K562 (cell line): ENCODE measurements at regions not wholly inside any gene's neighbourhood (a gene's known extent, or its start where the extent isn't known, plus 50 kb on each side); places are given as distances from the start of the nearest gene placed in this dataset.

ENCODE experiments used
- ATAC-seq: fragments of 200-7000 bp; cut with Tn5 transposase; 3 replicates; pipeline ENCODE4 v1.9.1; 2020; ENCODE audit warnings: moderate library complexity
- BruUV-seq: library from RNA; stranded (reverse); fragments of 400-500 nt; replicated peaks from 2 replicates; lab custom pipeline; 2021; lab: Mats Ljungman, UMichigan
- CTCF ChIA-PET: fragments of 300-600 bp; formaldehyde crosslinking; extraction: SDS; loops from one replicate; lab custom pipeline; 2021; ENCODE audit warnings: low intra/inter-chr PET ratio; lab: Yijun Ruan, JAX
- POLR2A ChIA-PET: fragments of 300-600, 350-650 bp; sonication (Branson Sonifier 250); formaldehyde crosslinking; extraction: SDS; loops from one replicate; lab custom pipeline; 2021; ENCODE audit warnings: antibody characterized with exemption, inconsistent platforms; lab: Yijun Ruan, JAX
- DNase-seq, 4 experiments: peaks; one replicate each; pipeline versions ENCODE4 v3.0.0 to v3.0.0-alpha.2; 2011 to 2018; ENCODE audit warnings: low spot score in 3 of 4, mixed read lengths in 3 of 4; ENCODE audit errors: extremely low read depth in 1 of 4
- FAIRE-seq: peaks from 2 replicates; lab custom pipeline; 2011; peaks lifted over from hg19 to GRCh38; lab: Jason Lieb, UNC
- H2AFZ ChIP-seq: 2 replicates; pipeline ENCODE4 v1.6.0; 2011; ENCODE audit warnings: low read depth, low read length, control low read depth, inconsistent platforms
- H3K27ac ChIP-seq: fragments of 200-600 bp; 3 replicates; pipeline ENCODE4 v1.8.0; 2011; ENCODE audit warnings: low read depth, mild to moderate bottlenecking, control low read depth, inconsistent platforms, low read length, moderate library complexity, mixed read lengths; ENCODE audit errors: extremely low read depth
- H3K27me3 ChIP-seq, 2 experiments: fragments of 300-600 bp in 1 of 2; 2 replicates in 1 of 2; 3 replicates in 1 of 2; pipeline versions ENCODE4 v1.6.0 to v1.8.0; 2011; ENCODE audit warnings: inconsistent platforms in 2 of 2, low read length in 2 of 2, mild to moderate bottlenecking in 1 of 2, mixed read lengths in 1 of 2, moderate library complexity in 1 of 2; ENCODE audit not compliant: control insufficient read depth in 2 of 2, insufficient read depth in 2 of 2
- H3K36me3 ChIP-seq: fragments of 300-600 bp; 3 replicates; pipeline ENCODE4 v1.8.0; 2011; ENCODE audit warnings: mild to moderate bottlenecking, low read length, inconsistent platforms; ENCODE audit not compliant: control insufficient read depth, insufficient read depth
- H3K4me1 ChIP-seq, 2 experiments: fragments of 200-600 bp in 1 of 2; replicated peaks in 1 of 2; 2 replicates in 1 of 2; 3 replicates in 1 of 2; pipeline versions ENCODE4 v1.5.1 to v1.8.0; 2011; ENCODE audit warnings: inconsistent platforms in 2 of 2, low read length in 2 of 2, mild to moderate bottlenecking in 1 of 2, mixed read lengths in 1 of 2, moderate library complexity in 1 of 2; ENCODE audit not compliant: control insufficient read depth in 2 of 2, insufficient read depth in 2 of 2
- H3K4me2 ChIP-seq: 2 replicates; pipeline ENCODE4 v1.6.1; 2011; ENCODE audit warnings: low read length, control low read depth, inconsistent platforms, mixed read lengths; ENCODE audit not compliant: insufficient read depth
- H3K4me3 ChIP-seq: fragments of 200-600 bp; sonication (generic), shearing (Covaris generic); 2 replicates; pipeline ENCODE4 v1.5.1; 2016; ENCODE audit warnings: control low read depth, inconsistent platforms
- H3K79me2 ChIP-seq: fragments of 200-600 bp; 3 replicates; pipeline ENCODE4 v1.8.0; 2011; ENCODE audit warnings: low read length, inconsistent platforms; ENCODE audit not compliant: control insufficient read depth, insufficient read depth
- H3K9ac ChIP-seq, 2 experiments: 2 replicates each; pipeline versions ENCODE4 v1.6.0 to v1.6.1; 2011; ENCODE audit warnings: low read depth in 2 of 2, low read length in 2 of 2, control low read depth in 1 of 2, inconsistent platforms in 1 of 2, mild to moderate bottlenecking in 1 of 2, mixed read lengths in 1 of 2; ENCODE audit not compliant: insufficient read depth in 1 of 2
- H3K9me1 ChIP-seq: one replicate; pipeline ENCODE4 v1.6.0; 2011; ENCODE audit warnings: inconsistent platforms, mild to moderate bottlenecking, low read length, moderate library complexity; ENCODE audit not compliant: control insufficient read depth, insufficient read depth
- H3K9me3 ChIP-seq: replicated peaks from 2 replicates; pipeline ENCODE4 v1.5.1; 2011; ENCODE audit warnings: low read depth, low read length, inconsistent platforms; ENCODE audit not compliant: control insufficient read depth, insufficient read depth
- H4K20me1 ChIP-seq: replicated peaks from 2 replicates; pipeline ENCODE4 v1.6.1; 2011; ENCODE audit warnings: low read length, inconsistent platforms, mixed read lengths; ENCODE audit not compliant: control insufficient read depth, insufficient read depth
- BDP1 ChIP-seq: IDR thresholded peaks from 3 replicates; pipeline ENCODE4 v1.6.1; 2011; ENCODE audit not compliant: insufficient read length, insufficient read depth
- CREB3 ChIP-seq: fragments of 450-650 bp; conservative IDR thresholded peaks from 2 replicates; pipeline ENCODE4 v1.6.1; 2016; ENCODE audit warnings: missing genetic modification characterization, low read depth, mild to moderate bottlenecking, missing compliant biosample characterization, moderate library complexity
- FOXA1 ChIP-seq: fragments of 450-650 bp; IDR thresholded peaks from 2 replicates; pipeline ENCODE4 v1.6.1; 2016; ENCODE audit warnings: mild to moderate bottlenecking, borderline replicate concordance
- GTF2E2 ChIP-seq: fragments of 200-800 bp; sonication (Bioruptor generic); IDR thresholded peaks from 2 replicates; pipeline ENCODE4 v1.6.1; 2016; ENCODE audit warnings: missing genetic modification characterization, missing compliant biosample characterization
- HEY1 ChIP-seq: fragments of 250-450 bp; sonication (Bioruptor Pico); IDR thresholded peaks from 2 replicates; pipeline ENCODE4 v1.5.0; 2020; ENCODE audit warnings: mild to moderate bottlenecking, moderate library complexity, borderline replicate concordance
- IRF1 ChIP-seq: sonication (generic); formaldehyde crosslinking; IDR thresholded peaks from 2 replicates; pipeline ENCODE4 v1.8.0; 2022; ENCODE audit warnings: missing genetic modification reagents, mild to moderate bottlenecking, borderline replicate concordance
- MBD2 ChIP-seq: sonication (generic); IDR thresholded peaks from 2 replicates; pipeline ENCODE4 v1.6.1; 2016; ENCODE audit warnings: low read depth, borderline replicate concordance
- MECOM ChIP-seq: fragments of 250-450 bp; sonication (Bioruptor Pico); IDR thresholded peaks from 2 replicates; pipeline ENCODE4 v1.8.0; 2022; ENCODE audit warnings: inconsistent platforms
- NFIX ChIP-seq: fragments of 250-450 bp; sonication (Bioruptor Pico); IDR thresholded peaks from 2 replicates; pipeline ENCODE4 v1.4.0; 2020; ENCODE audit warnings: low read depth, mild to moderate bottlenecking, moderate library complexity
- RNF2 ChIP-seq: sonication (generic); IDR thresholded peaks from 2 replicates; pipeline ENCODE4 v1.6.1; 2016
- ZBTB17 ChIP-seq: fragments of 450-650 bp; formaldehyde crosslinking; IDR thresholded peaks from 2 replicates; pipeline ENCODE4 v1.4.0; 2020; ENCODE audit warnings: mild to moderate bottlenecking
- ZNF277 ChIP-seq: fragments of 250-450 bp; sonication (Bioruptor Pico); IDR thresholded peaks from 2 replicates; pipeline ENCODE4 v1.8.0; 2022; ENCODE audit warnings: inconsistent platforms, mild to moderate bottlenecking, moderate library complexity, borderline replicate concordance
- WGBS: fragments of 100-300 bp; shearing (Covaris generic); methylation state at CpG from one replicate; pipeline ENCODE4 v1.1.6; 2016; ENCODE audit warnings: low coverage, mixed read lengths; ENCODE audit not compliant: insufficient coverage; ENCODE audit errors: missing lambda C conversion rate; 5-methylcytosine and 5-hydroxymethylcytosine counted together
- in situ Hi-C: fragments of 300-500 bp; cut with MboI; formaldehyde crosslinking; loops from 4 replicates; pipeline ENCODE4 v1.15.0; 2018; ENCODE audit warnings: inconsistent platforms, mixed read lengths
- intact Hi-C: fragments of 100-400 bp; cut with micrococcal nuclease; formaldehyde crosslinking; loops from 2 replicates; pipeline ENCODE4 v1.14.2; 2022
- TF ChIP-seq, protein P1 (sequence below): fragments of 250-450 bp; sonication (Bioruptor Pico); IDR thresholded peaks from 2 replicates; pipeline ENCODE4 v1.8.0; 2021; ENCODE audit warnings: borderline replicate concordance, mild to moderate bottlenecking, moderate library complexity; ENCODE audit not compliant: poor library complexity, severe bottlenecking
- TF ChIP-seq, protein P2 (sequence below): fragments of 450-650 bp; IDR thresholded peaks from 2 replicates; pipeline ENCODE4 v1.6.1; 2016; ENCODE audit warnings: missing biosample characterization, missing genetic modification characterization
- TF ChIP-seq, protein P3 (sequence below): sonication (generic); formaldehyde crosslinking; IDR thresholded peaks from 2 replicates; pipeline ENCODE4 v1.8.1; 2023; ENCODE audit warnings: mild to moderate bottlenecking, missing genetic modification reagents, moderate library complexity

DNA sequence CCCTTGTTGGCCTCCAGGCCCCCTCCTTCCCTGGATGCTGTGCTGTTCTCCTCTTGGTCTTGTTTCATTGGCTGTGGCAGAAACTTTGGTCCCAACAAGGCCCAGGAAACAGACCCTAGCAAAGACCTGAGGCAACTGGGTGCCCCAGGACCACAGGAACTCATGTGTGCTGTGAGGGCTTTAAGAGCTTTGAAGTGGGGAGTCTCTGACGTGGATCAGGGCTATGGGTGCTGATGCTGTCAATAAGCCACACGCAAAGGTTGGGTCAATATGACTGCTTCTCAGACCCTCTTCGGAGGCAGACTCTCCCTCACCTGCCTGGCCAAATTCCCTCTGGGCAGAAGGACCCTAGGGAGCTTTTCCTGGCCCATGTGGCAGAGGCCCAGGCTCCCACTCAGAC lies 91.5 kb upstream of the MLN start (continued):
- TF ChIP-seq ZBTB17 (CRISPR knock-in tag) = no peak
- TF ChIP-seq, protein P1, sequence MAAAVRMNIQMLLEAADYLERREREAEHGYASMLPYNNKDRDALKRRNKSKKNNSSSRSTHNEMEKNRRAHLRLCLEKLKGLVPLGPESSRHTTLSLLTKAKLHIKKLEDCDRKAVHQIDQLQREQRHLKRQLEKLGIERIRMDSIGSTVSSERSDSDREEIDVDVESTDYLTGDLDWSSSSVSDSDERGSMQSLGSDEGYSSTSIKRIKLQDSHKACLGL (CRISPR knock-in tag) = no peak
- TF ChIP-seq MBD2 = no peak
- no peak for TF ChIP-seq HEY1 (CRISPR knock-in tag)

GRCh38 chr6:33894438-33894837 lies 90.6 kb upstream of the MLN start:
- no peak overlapping the region for H3K27ac ChIP-seq
- CTCF ChIA-PET = no interaction called here
- no peaks in the 10 kb centered on the region for H3K9me3 ChIP-seq
- H3K79me2 ChIP-seq = no peaks in the 10 kb centered on the region
- DNase-seq = no peak
- H3K9ac ChIP-seq = no peak overlapping the region
- ATAC-seq = no peak
- 0% methylated on average over 2 of the region's 2 CpGs for WGBS
- H3K36me3 ChIP-seq = no peaks in the 10 kb centered on the region
- FAIRE-seq = no peak
- H3K4me1 ChIP-seq = peaks cover 2 to 11% of the 10 kb centered on the region in 2 experiments; a peak in 4 of 5 replicates
- H3K9me1 ChIP-seq = no peaks in the 10 kb centered on the region
- POLR2A ChIA-PET = interaction anchor here (0.6 to 2.1 kb wide), 4 partner anchors 16 to 33 kb away, joined by 3 to 7 read pairs (median 4); no protein-coding TSS in a partner anchor
- in situ Hi-C loops = no loop called here
- BruUV-seq = no TSS peak
- H2AFZ ChIP-seq = no peak overlapping the region
- peaks cover 36 to 62% of the 10 kb centered on the region in 2 experiments for H3K27me3 ChIP-seq
- H4K20me1 ChIP-seq = no peaks in the 10 kb centered on the region
- no peak overlapping the region for H3K4me3 ChIP-seq
- no peak overlapping the region for H3K4me2 ChIP-seq
- intact Hi-C loops = no loop called here
- TF ChIP-seq, protein P2, sequence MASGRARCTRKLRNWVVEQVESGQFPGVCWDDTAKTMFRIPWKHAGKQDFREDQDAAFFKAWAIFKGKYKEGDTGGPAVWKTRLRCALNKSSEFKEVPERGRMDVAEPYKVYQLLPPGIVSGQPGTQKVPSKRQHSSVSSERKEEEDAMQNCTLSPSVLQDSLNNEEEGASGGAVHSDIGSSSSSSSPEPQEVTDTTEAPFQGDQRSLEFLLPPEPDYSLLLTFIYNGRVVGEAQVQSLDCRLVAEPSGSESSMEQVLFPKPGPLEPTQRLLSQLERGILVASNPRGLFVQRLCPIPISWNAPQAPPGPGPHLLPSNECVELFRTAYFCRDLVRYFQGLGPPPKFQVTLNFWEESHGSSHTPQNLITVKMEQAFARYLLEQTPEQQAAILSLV = no peak
- TF ChIP-seq ZNF277 (CRISPR knock-in tag) (no peak), RNF2 (no peak), CREB3 (tag) (no peak), NFIX (no peak), BDP1 (no peak), GTF2E2 (tag) (no peak), FOXA1 (no peak), IRF1 (no peak), MECOM (CRISPR knock-in tag) (no peak)
- TF ChIP-seq, protein P3, sequence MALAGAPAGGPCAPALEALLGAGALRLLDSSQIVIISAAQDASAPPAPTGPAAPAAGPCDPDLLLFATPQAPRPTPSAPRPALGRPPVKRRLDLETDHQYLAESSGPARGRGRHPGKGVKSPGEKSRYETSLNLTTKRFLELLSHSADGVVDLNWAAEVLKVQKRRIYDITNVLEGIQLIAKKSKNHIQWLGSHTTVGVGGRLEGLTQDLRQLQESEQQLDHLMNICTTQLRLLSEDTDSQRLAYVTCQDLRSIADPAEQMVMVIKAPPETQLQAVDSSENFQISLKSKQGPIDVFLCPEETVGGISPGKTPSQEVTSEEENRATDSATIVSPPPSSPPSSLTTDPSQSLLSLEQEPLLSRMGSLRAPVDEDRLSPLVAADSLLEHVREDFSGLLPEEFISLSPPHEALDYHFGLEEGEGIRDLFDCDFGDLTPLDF (CRISPR knock-in tag) = no peak
